ENCODE measurements at regions not wholly inside any gene's neighbourhood (a gene's known extent, or its start where the extent isn't known, plus 50 kb on each side); places are given as distances from the start of the nearest gene placed in this dataset.

GRCh38 chr14:97554597-97554996, 757.4 kb downstream of the VRK1 start:
- in situ Hi-C loops (cut with MboI; ENCODE audit: low sequenced_read_pairs) = no loop called here
- POLR2A ChIA-PET (ENCODE audit: unreplicated experiment) = no interaction called here
- CTCF ChIA-PET = no interaction called here

More at GRCh38 chr14:97554597-97554996, 757.4 kb downstream of the VRK1 start:
- no peaks in the 10 kb centered on the region for H3K36me3 ChIP-seq (ENCODE audit: control insufficient read depth, insufficient read depth, low read length)
- no peak overlapping the region for H3K56ac ChIP-seq (ENCODE audit: extremely low read depth, insufficient read depth, low read length)
- no peaks in the 10 kb centered on the region for H3K27me3 ChIP-seq (ENCODE audit: control insufficient read depth, insufficient read depth, low read length)
- no peak overlapping the region for H2BK15ac ChIP-seq (ENCODE audit: low read depth, low read length)
- no peak overlapping the region for H2AK5ac ChIP-seq (ENCODE audit: low read depth, low read length)
- no peak overlapping the region for H2BK120ac ChIP-seq (ENCODE audit: low read depth, low read length)
- H2AFZ ChIP-seq (replicated peaks; ENCODE audit: low read length, poor library complexity) = no peak overlapping the region
- H3K9me1 ChIP-seq (ENCODE audit: insufficient read depth, low read length) = no peaks in the 10 kb centered on the region
- BruUV-seq (replicated peaks) = no TSS peak
- peaks cover 17% of the 10 kb centered on the region for H3K9me3 ChIP-seq (ENCODE audit: control insufficient read depth, insufficient read depth, low read length)
- H3K4ac ChIP-seq (ENCODE audit: low read depth, low read length) = no peak overlapping the region
- H4K91ac ChIP-seq (ENCODE audit: insufficient read depth, low read depth, low read length) = no peak overlapping the region
- H3K18ac ChIP-seq (ENCODE audit: low read depth, low read length) = no peak overlapping the region
- no peak overlapping the region for H3K14ac ChIP-seq (replicated peaks; ENCODE audit: low read depth, low read length)
- no CpG with 5 or more reads among the region's 4 CpGs for WGBS, 2 experiments (ENCODE audit: extremely low coverage in 2 of 2, insufficient read length in 1 of 2)
- ATAC-seq (ENCODE audit: low read depth) (no peak), DNase-seq (no peak)
- no peaks in the 10 kb centered on the region for H3K79me1 ChIP-seq (ENCODE audit: low read depth in 1 of 2, low read length in 2 of 2)
- TF ChIP-seq SMC3 (IDR thresholded peaks at IDR 0.05; ENCODE audit: low read depth, low read length) (no peak), NFE2L2 (IDR thresholded peaks at IDR 0.05; ENCODE audit: low read depth, low read length) (no peak), MAFK (IDR thresholded peaks at IDR 0.05; ENCODE audit: low read depth, low read length) (no peak)
- no peaks in the 10 kb centered on the region for H3K4me1 ChIP-seq (ENCODE audit: control insufficient read depth, insufficient read depth, low read length)
- no peak overlapping the region for H2BK20ac ChIP-seq (ENCODE audit: low read depth, low read length)
- H3K23ac ChIP-seq (ENCODE audit: low read depth, low read length) = no peak overlapping the region
- no peak overlapping the region for H2BK5ac ChIP-seq (ENCODE audit: low read depth, low read length, poor library complexity, severe bottlenecking)
- intact Hi-C loops (cut with micrococcal nuclease) (no loop called here), dilution Hi-C loops (cut with HindIII; ENCODE audit: low sequenced_read_pairs, unreplicated experiment) (no loop called here)
- no peak overlapping the region for H4K5ac ChIP-seq (ENCODE audit: low read depth, low read length)
- H4K8ac ChIP-seq (ENCODE audit: low read depth in 2 of 2, low read length in 2 of 2) = no peak overlapping the region
- H3K27ac ChIP-seq (ENCODE audit: insufficient read depth, low read length) = no peak overlapping the region
- H2AK9ac ChIP-seq (replicated peaks; ENCODE audit: low read depth, low read length, poor library complexity) = no peak overlapping the region
- no peak overlapping the region for H3K4me2 ChIP-seq (ENCODE audit: low read depth, low read length)
- no peaks in the 10 kb centered on the region for H4K20me1 ChIP-seq (ENCODE audit: insufficient read depth, low read length)
- no peak overlapping the region for H3K9ac ChIP-seq (ENCODE audit: low read depth, low read length)
- no peak overlapping the region for H3K4me3 ChIP-seq (ENCODE audit: insufficient read depth, low read depth, low read length)

All from IMR-90 (cell line).